ENCODE measurements at regions not wholly inside any gene's neighbourhood (a gene's known extent, or its start where the extent isn't known, plus 50 kb on each side); places are given as distances from the start of the nearest gene placed in this dataset.

- TF ChIP-seq E4F1 (IDR thresholded peaks at IDR 0.05; ENCODE audit: borderline replicate concordance, partially characterized antibody): no peak
- no peak for TF ChIP-seq CEBPB (IDR thresholded peaks at IDR 0.05; ENCODE audit: borderline replicate concordance in 1 of 2, low read depth in 2 of 2, low read length in 2 of 2)
- TF ChIP-seq PKNOX1 (IDR thresholded peaks at IDR 0.05): no peak
- TF ChIP-seq GABPA (IDR thresholded peaks at IDR 0.05; ENCODE audit: low read depth): no peak
- no peak for TF ChIP-seq CTCF (IDR thresholded peaks at IDR 0.05 in 2 of 3, conservative IDR thresholded peaks at IDR 0.05 in 1 of 3; ENCODE audit: control insufficient read depth in 2 of 3, extremely low read depth in 1 of 3, insufficient read depth in 1 of 3, low read depth in 3 of 3, low read length in 3 of 3)
- TF ChIP-seq SMARCA5 (IDR thresholded peaks at IDR 0.05): no peak
Measured at GRCh38 chr3:89002191-89002590, 105.2 kb upstream of the EPHA3 start (continued).

- no TSS peak for BruUV-seq (replicated peaks)
- no peaks in the 10 kb centered on the region for H3K9me3 ChIP-seq (replicated peaks; ENCODE audit: control insufficient read depth, insufficient read depth, low read length)
- RAD21 ChIA-PET (ENCODE audit: unreplicated experiment): no interaction called here
- CTCF ChIA-PET: no interaction called here
- POLR2A ChIA-PET: no interaction called here
- H3K36me3 ChIP-seq (ENCODE audit: control insufficient read depth in 2 of 2, insufficient read depth in 2 of 2, low read length in 1 of 2): no peaks in the 10 kb centered on the region
- no peak for FAIRE-seq
- SMC1A ChIA-PET (ENCODE audit: uncharacterized antibody, unreplicated experiment): no interaction called here
- H2AFZ ChIP-seq (ENCODE audit: control insufficient read depth, low read depth, low read length): no peak overlapping the region
- no peaks in the 10 kb centered on the region for H3K27me3 ChIP-seq (replicated peaks in 1 of 2; ENCODE audit: control insufficient read depth in 2 of 2, insufficient read depth in 2 of 2, low read length in 1 of 2)
- H3K4me2 ChIP-seq (ENCODE audit: control insufficient read depth, insufficient read depth): no peak overlapping the region
- no peak overlapping the region for H3K27ac ChIP-seq (ENCODE audit: control insufficient read depth, insufficient read depth)
- no peak for DNase-seq (ENCODE audit: low read depth, low spot score)
- WGBS (ENCODE audit: insufficient coverage, insufficient replicate concordance, low lambda C conversion rate, missing lambda C conversion rate): 8% methylated on average over 3 of the region's 3 CpGs
- no peaks in the 10 kb centered on the region for H3K79me2 ChIP-seq (ENCODE audit: control insufficient read depth, insufficient read depth, low read length)
- H3K9ac ChIP-seq (ENCODE audit: control insufficient read depth, insufficient read depth, low read length): no peak overlapping the region
- H3K4me3 ChIP-seq: no peak overlapping the region
- no peak for ATAC-seq
- in situ Hi-C loops (cut with MboI): no loop called here
- no peaks in the 10 kb centered on the region for H3K4me1 ChIP-seq (ENCODE audit: control insufficient read depth, insufficient read depth, low read length)
- H4K20me1 ChIP-seq (ENCODE audit: control insufficient read depth, insufficient read depth): no peaks in the 10 kb centered on the region
- intact Hi-C loops (cut with micrococcal nuclease; ENCODE audit: unreplicated experiment): no loop called here
- no peak for TF ChIP-seq JUND (IDR thresholded peaks at IDR 0.05; ENCODE audit: low read depth, low read length)
- no peak for TF ChIP-seq SP1 (IDR thresholded peaks at IDR 0.05; ENCODE audit: low read depth, low read length)
- TF ChIP-seq ASH2L (IDR thresholded peaks at IDR 0.05; ENCODE audit: borderline replicate concordance, low read depth): no peak
- no peak for TF ChIP-seq CHD4 (IDR thresholded peaks at IDR 0.05)
- TF ChIP-seq IRF5 (IDR thresholded peaks at IDR 0.05; ENCODE audit: borderline replicate concordance): no peak
- TF ChIP-seq CREB1 (IDR thresholded peaks at IDR 0.05; ENCODE audit: low read depth): no peak
Measured at GRCh38 chr3:89013536-89013935, 93.9 kb upstream of the EPHA3 start.

Measured in GM12878 (cell line).